Neural cell (in vitro differentiated cells): ENCODE measurements at regions not wholly inside any gene's neighbourhood (a gene's known extent, or its start where the extent isn't known, plus 50 kb on each side); places are given as distances from the start of the nearest gene placed in this dataset.

Experiments used
- CTCF ChIP-seq: fragments of 450-650 bp; IDR thresholded peaks from 2 replicates; pipeline ENCODE4 v1.5.1; 2014; ENCODE audit warnings: antibody characterized with exemption, mild to moderate bottlenecking, moderate library complexity; ENCODE audit not compliant: poor library complexity, severe bottlenecking
- EZH2 ChIP-seq: fragments of 200-600, 300-800 bp; shearing (Covaris generic), sonication (generic); IDR thresholded peaks from 2 replicates; pipeline ENCODE4 v1.6.1; 2014; ENCODE audit warnings: antibody characterized with exemption, low read length, borderline replicate concordance, mild to moderate bottlenecking; ENCODE audit not compliant: insufficient read depth, poor library complexity, severe bottlenecking
- POLR2AphosphoS5 ChIP-seq: IDR thresholded peaks from 2 replicates; pipeline ENCODE4 v1.6.1; 2012
- RAD21 ChIP-seq: fragments of 450-650 bp; conservative IDR thresholded peaks from 2 replicates; pipeline ENCODE4 v1.6.1; 2014; ENCODE audit warnings: antibody characterized with exemption, mild to moderate bottlenecking, moderate library complexity
- REST ChIP-seq: IDR thresholded peaks from 2 replicates; pipeline ENCODE4 v1.6.1; 2012; ENCODE audit warnings: borderline replicate concordance
- TAF1 ChIP-seq: IDR thresholded peaks from 2 replicates; pipeline ENCODE4 v1.6.1; 2012; ENCODE audit warnings: low read depth

- TF ChIP-seq RAD21 (no peak), TAF1 (no peak), CTCF (no peak), EZH2 (no peak), REST (no peak), POLR2AphosphoS5 (no peak)
Observed at GRCh38 chr19:30079200-30079599, 137.2 kb downstream of the URI1 start.
